ENCODE measurements at regions not wholly inside any gene's neighbourhood (a gene's known extent, or its start where the extent isn't known, plus 50 kb on each side); places are given as distances from the start of the nearest gene placed in this dataset.

GRCh38 chr2:117553448-117553847, 261.0 kb upstream of the DDX18 start (continued):
- TF ChIP-seq ISL1 (CRISPR knock-in tag; IDR thresholded peaks at IDR 0.05), result no peak
- no peak for TF ChIP-seq TCF4 (CRISPR knock-in tag; IDR thresholded peaks at IDR 0.05; ENCODE audit: borderline replicate concordance)
- TF ChIP-seq ZFP3 (CRISPR knock-in tag; IDR thresholded peaks at IDR 0.05), result no peak
- TF ChIP-seq PPARA (CRISPR knock-in tag; IDR thresholded peaks at IDR 0.05; ENCODE audit: borderline replicate concordance), result no peak
- TF ChIP-seq GLIS3 (CRISPR knock-in tag; IDR thresholded peaks at IDR 0.05), result no peak

- no peak for TF ChIP-seq ISL1 (CRISPR knock-in tag; IDR thresholded peaks at IDR 0.05)
- TF ChIP-seq BACH2 (CRISPR knock-in tag; IDR thresholded peaks at IDR 0.05; ENCODE audit: borderline replicate concordance), result no peak
- no peak for TF ChIP-seq ESRRG (CRISPR knock-in tag; IDR thresholded peaks at IDR 0.05)
- TF ChIP-seq ARNTL (CRISPR knock-in tag; IDR thresholded peaks at IDR 0.05; ENCODE audit: borderline replicate concordance, low read depth), result no peak
- no peak for TF ChIP-seq ZC3H10 (CRISPR knock-in tag; IDR thresholded peaks at IDR 0.05)
- TF ChIP-seq TCF4 (CRISPR knock-in tag; IDR thresholded peaks at IDR 0.05; ENCODE audit: borderline replicate concordance), result no peak
- no peak for TF ChIP-seq POU6F1 (CRISPR knock-in tag; IDR thresholded peaks at IDR 0.05; ENCODE audit: borderline replicate concordance, low read depth)
- TF ChIP-seq OSR1 (CRISPR knock-in tag; IDR thresholded peaks at IDR 0.05), result no peak
- no peak for TF ChIP-seq ZNF8 (CRISPR knock-in tag; IDR thresholded peaks at IDR 0.05)
- TF ChIP-seq CSDC2 (CRISPR knock-in tag; IDR thresholded peaks at IDR 0.05), result no peak
- no peak for TF ChIP-seq CREB5 (CRISPR knock-in tag; IDR thresholded peaks at IDR 0.05; ENCODE audit: low read depth)
- TF ChIP-seq, protein P1, sequence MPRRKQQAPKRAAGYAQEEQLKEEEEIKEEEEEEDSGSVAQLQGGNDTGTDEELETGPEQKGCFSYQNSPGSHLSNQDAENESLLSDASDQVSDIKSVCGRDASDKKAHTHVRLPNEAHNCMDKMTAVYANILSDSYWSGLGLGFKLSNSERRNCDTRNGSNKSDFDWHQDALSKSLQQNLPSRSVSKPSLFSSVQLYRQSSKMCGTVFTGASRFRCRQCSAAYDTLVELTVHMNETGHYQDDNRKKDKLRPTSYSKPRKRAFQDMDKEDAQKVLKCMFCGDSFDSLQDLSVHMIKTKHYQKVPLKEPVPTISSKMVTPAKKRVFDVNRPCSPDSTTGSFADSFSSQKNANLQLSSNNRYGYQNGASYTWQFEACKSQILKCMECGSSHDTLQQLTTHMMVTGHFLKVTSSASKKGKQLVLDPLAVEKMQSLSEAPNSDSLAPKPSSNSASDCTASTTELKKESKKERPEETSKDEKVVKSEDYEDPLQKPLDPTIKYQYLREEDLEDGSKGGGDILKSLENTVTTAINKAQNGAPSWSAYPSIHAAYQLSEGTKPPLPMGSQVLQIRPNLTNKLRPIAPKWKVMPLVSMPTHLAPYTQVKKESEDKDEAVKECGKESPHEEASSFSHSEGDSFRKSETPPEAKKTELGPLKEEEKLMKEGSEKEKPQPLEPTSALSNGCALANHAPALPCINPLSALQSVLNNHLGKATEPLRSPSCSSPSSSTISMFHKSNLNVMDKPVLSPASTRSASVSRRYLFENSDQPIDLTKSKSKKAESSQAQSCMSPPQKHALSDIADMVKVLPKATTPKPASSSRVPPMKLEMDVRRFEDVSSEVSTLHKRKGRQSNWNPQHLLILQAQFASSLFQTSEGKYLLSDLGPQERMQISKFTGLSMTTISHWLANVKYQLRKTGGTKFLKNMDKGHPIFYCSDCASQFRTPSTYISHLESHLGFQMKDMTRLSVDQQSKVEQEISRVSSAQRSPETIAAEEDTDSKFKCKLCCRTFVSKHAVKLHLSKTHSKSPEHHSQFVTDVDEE (CRISPR knock-in tag; IDR thresholded peaks at IDR 0.05), result no peak
- TF ChIP-seq SNAI2 (CRISPR knock-in tag; IDR thresholded peaks at IDR 0.05), result no peak
- TF ChIP-seq GLIS3 (CRISPR knock-in tag; IDR thresholded peaks at IDR 0.05), result no peak
- no peak for TF ChIP-seq PPARA (CRISPR knock-in tag; IDR thresholded peaks at IDR 0.05; ENCODE audit: borderline replicate concordance)
- TF ChIP-seq ZNF565 (CRISPR knock-in tag; conservative IDR thresholded peaks at IDR 0.05; ENCODE audit: low read depth), result no peak
- TF ChIP-seq ZFP3 (CRISPR knock-in tag; IDR thresholded peaks at IDR 0.05), result no peak
- no peak for ATAC-seq
Measured at GRCh38 chr2:117555965-117556364, 258.5 kb upstream of the DDX18 start.

DNA sequence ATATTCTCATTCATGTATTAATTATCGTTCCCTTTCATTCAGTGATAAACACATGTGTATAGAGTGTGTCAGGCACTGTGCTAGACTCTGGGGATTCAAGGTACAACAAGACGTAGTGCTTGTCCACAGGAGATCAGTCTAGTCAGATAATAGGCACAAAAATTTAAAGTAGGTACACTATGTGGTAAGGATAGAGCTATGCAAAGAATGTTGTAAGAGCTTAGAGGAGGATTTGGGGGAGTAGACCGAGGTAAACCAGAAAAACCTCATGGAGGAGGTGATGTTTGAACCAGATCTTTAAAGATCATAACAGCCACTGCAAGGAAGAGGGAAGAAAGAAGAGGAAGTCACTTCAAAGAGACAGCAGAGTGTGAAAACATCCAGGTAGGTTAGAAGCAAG, 256.9 kb upstream of the DDX18 start:
- TF ChIP-seq GLIS3 (CRISPR knock-in tag; IDR thresholded peaks at IDR 0.05) (no peak), ZFP30 (CRISPR knock-in tag; IDR thresholded peaks at IDR 0.05) (no peak), ZNF70 (CRISPR knock-in tag; IDR thresholded peaks at IDR 0.05) (no peak), ARNTL (CRISPR knock-in tag; IDR thresholded peaks at IDR 0.05; ENCODE audit: borderline replicate concordance, low read depth) (no peak)
- TF ChIP-seq, protein P2, sequence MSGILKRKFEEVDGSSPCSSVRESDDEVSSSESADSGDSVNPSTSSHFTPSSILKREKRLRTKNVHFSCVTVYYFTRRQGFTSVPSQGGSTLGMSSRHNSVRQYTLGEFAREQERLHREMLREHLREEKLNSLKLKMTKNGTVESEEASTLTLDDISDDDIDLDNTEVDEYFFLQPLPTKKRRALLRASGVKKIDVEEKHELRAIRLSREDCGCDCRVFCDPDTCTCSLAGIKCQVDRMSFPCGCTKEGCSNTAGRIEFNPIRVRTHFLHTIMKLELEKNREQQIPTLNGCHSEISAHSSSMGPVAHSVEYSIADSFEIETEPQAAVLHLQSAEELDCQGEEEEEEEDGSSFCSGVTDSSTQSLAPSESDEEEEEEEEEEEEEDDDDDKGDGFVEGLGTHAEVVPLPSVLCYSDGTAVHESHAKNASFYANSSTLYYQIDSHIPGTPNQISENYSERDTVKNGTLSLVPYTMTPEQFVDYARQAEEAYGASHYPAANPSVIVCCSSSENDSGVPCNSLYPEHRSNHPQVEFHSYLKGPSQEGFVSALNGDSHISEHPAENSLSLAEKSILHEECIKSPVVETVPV (CRISPR knock-in tag; IDR thresholded peaks at IDR 0.05), result no peak
- no peak for ATAC-seq

DNA sequence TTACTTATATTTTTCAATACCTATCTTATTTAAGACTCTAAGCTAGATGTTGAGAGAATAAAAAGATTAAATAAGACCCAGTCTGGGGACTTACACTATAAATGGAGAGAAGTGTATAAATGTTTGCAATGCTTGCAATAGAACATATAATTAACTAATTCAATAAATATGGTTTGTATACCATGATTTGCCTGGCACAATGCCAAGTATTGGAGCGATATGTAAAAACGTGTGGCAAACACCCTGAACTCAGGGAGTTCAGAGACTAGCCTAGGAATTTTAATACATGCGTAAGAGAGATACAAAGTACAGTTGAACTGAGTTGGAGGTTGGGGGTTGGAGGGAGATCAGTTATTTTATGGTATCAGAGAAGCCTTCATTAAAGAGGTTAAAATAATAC, 251.8 kb upstream of the DDX18 start:
- no peak for ATAC-seq
- TF ChIP-seq BACH2 (CRISPR knock-in tag; IDR thresholded peaks at IDR 0.05; ENCODE audit: borderline replicate concordance) (no peak), ARNTL (CRISPR knock-in tag; IDR thresholded peaks at IDR 0.05; ENCODE audit: borderline replicate concordance, low read depth) (no peak), OSR1 (CRISPR knock-in tag; IDR thresholded peaks at IDR 0.05) (no peak), ZFP30 (CRISPR knock-in tag; IDR thresholded peaks at IDR 0.05) (no peak), RARB (CRISPR knock-in tag; IDR thresholded peaks at IDR 0.05) (no peak), CREB5 (CRISPR knock-in tag; IDR thresholded peaks at IDR 0.05; ENCODE audit: low read depth) (no peak), GLIS3 (CRISPR knock-in tag; IDR thresholded peaks at IDR 0.05) (no peak), TOX (CRISPR knock-in tag; IDR thresholded peaks at IDR 0.05; ENCODE audit: borderline replicate concordance) (no peak), ISL1 (CRISPR knock-in tag; IDR thresholded peaks at IDR 0.05) (no peak), ZNF565 (CRISPR knock-in tag; conservative IDR thresholded peaks at IDR 0.05; ENCODE audit: low read depth) (no peak), ZNF70 (CRISPR knock-in tag; IDR thresholded peaks at IDR 0.05) (no peak), ZFP3 (CRISPR knock-in tag; IDR thresholded peaks at IDR 0.05) (no peak)
- TF ChIP-seq, protein P2 (CRISPR knock-in tag; IDR thresholded peaks at IDR 0.05), result no peak
- TF ChIP-seq, protein P3, sequence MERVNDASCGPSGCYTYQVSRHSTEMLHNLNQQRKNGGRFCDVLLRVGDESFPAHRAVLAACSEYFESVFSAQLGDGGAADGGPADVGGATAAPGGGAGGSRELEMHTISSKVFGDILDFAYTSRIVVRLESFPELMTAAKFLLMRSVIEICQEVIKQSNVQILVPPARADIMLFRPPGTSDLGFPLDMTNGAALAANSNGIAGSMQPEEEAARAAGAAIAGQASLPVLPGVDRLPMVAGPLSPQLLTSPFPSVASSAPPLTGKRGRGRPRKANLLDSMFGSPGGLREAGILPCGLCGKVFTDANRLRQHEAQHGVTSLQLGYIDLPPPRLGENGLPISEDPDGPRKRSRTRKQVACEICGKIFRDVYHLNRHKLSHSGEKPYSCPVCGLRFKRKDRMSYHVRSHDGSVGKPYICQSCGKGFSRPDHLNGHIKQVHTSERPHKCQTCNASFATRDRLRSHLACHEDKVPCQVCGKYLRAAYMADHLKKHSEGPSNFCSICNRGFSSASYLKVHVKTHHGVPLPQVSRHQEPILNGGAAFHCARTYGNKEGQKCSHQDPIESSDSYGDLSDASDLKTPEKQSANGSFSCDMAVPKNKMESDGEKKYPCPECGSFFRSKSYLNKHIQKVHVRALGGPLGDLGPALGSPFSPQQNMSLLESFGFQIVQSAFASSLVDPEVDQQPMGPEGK (CRISPR knock-in tag; IDR thresholded peaks at IDR 0.05; ENCODE audit: borderline replicate concordance), result no peak
